HCT116 (cell line): ENCODE measurements at regions not wholly inside any gene's neighbourhood (a gene's known extent, or its start where the extent isn't known, plus 50 kb on each side); places are given as distances from the start of the nearest gene placed in this dataset.

Experiments
- ATAC-seq: fragments of 200-7000 bp; cut with Tn5 transposase; 2 replicates; pipeline ENCODE4 v1.9.1; 2020; ENCODE audit warnings: mild to moderate bottlenecking, moderate library complexity
- BruUV-seq: library from RNA; stranded (reverse); fragments of 400-500 nt; replicated peaks from 2 replicates; lab custom pipeline; 2021; lab: Mats Ljungman, UMichigan
- CTCF ChIA-PET: fragments of 300-600 bp; sonication (Branson Sonifier 250); formaldehyde crosslinking; loops from one replicate; lab custom pipeline; 2021; ENCODE audit warnings: antibody characterized with exemption; lab: Charles Lee
- POLR2A ChIA-PET: fragments of 300-600, 350-600 bp; sonication (Branson Sonifier 250); formaldehyde crosslinking; loops from one replicate; lab custom pipeline; 2021; ENCODE audit warnings: antibody characterized with exemption; lab: Charles Lee
- RAD21 ChIA-PET, 2 experiments: fragments of 300-600 bp; sonication (Branson Sonifier 250); formaldehyde crosslinking; loops; one replicate each; lab custom pipeline; 2023; ENCODE audit warnings: low total read pairs in 2 of 2; ENCODE audit not compliant: uncharacterized antibody in 2 of 2, unreplicated experiment in 2 of 2, low non-redundant PET in 1 of 2; lab: Charles Lee
- DNase-seq: peaks from one replicate; pipeline ENCODE4 v3.0.0-alpha.2; 2010; ENCODE audit warnings: low read depth, low spot score
- H2AFZ ChIP-seq: fragments of 200-600 bp; shearing (Covaris generic), sonication (generic); 2 replicates; pipeline ENCODE4 v1.6.1; 2017; ENCODE audit warnings: low read depth, mixed run types, mixed read lengths, antibody characterized with exemption, low read length; ENCODE audit not compliant: poor library complexity, severe bottlenecking
- H3K27ac ChIP-seq: 2 replicates; pipeline ENCODE4 v1.5.1; 2012; ENCODE audit warnings: low read depth, low read length
- H3K27me3 ChIP-seq: fragments of 200-600 bp; sonication (generic); 2 replicates; pipeline ENCODE4 v1.6.1; 2016; ENCODE audit warnings: mixed run types, low read length, mixed read lengths; ENCODE audit not compliant: insufficient read depth
- H3K36me3 ChIP-seq, 2 experiments: fragments of 200-500 bp in 1 of 2; fragments of 200-600 bp in 1 of 2; sonication (Bioruptor generic) in 1 of 2; sonication (generic) in 1 of 2; 2 replicates each; pipeline versions ENCODE4 v1.5.1 to v1.6.1; 2014 to 2016; ENCODE audit warnings: low read length in 2 of 2, inconsistent platforms in 1 of 2, mixed read lengths in 1 of 2, mixed run types in 1 of 2; ENCODE audit not compliant: insufficient read depth in 2 of 2, control insufficient read depth in 1 of 2
- H3K4me1 ChIP-seq, 2 experiments: fragments of 200-600 bp in 1 of 2; sonication (generic) in 1 of 2; 2 replicates each; pipeline versions ENCODE4 v1.5.1 to v1.6.1; 2012 to 2017; ENCODE audit warnings: low read length in 2 of 2, inconsistent platforms in 1 of 2, mild to moderate bottlenecking in 1 of 2, mixed read lengths in 1 of 2, mixed run types in 1 of 2, moderate library complexity in 1 of 2; ENCODE audit not compliant: insufficient read depth in 2 of 2, control insufficient read depth in 1 of 2
- H3K4me2 ChIP-seq: fragments of 200-600 bp; sonication (generic); 2 replicates; pipeline ENCODE4 v1.6.1; 2017; ENCODE audit warnings: mixed run types, low read length, mixed read lengths
- H3K4me3 ChIP-seq, 2 experiments: fragments of 200-600 bp in 1 of 2; sonication (generic) in 1 of 2; replicated peaks in 1 of 2; 2 replicates each; pipeline ENCODE4 v1.5.1; 2011 to 2016; ENCODE audit warnings: low read length in 2 of 2, control low read depth in 1 of 2, low read depth in 1 of 2, mild to moderate bottlenecking in 1 of 2, mixed read lengths in 1 of 2, mixed run types in 1 of 2
- H3K79me2 ChIP-seq: fragments of 200-600 bp; sonication (generic); 2 replicates; pipeline ENCODE4 v1.6.1; 2017; ENCODE audit warnings: mild to moderate bottlenecking, mixed run types, low read length, moderate library complexity, mixed read lengths; ENCODE audit not compliant: insufficient read depth
- H3K9ac ChIP-seq: fragments of 200-600 bp; sonication (generic); 2 replicates; pipeline ENCODE4 v1.6.1; 2016; ENCODE audit warnings: low read length, mixed read lengths
- H3K9me2 ChIP-seq: fragments of 200-600 bp; sonication (generic), shearing (Covaris generic); 2 replicates; pipeline ENCODE4 v1.6.1; 2017; ENCODE audit warnings: mixed run types, mild to moderate bottlenecking, moderate library complexity; ENCODE audit not compliant: insufficient read depth
- H3K9me3 ChIP-seq, 2 experiments: fragments of 200-500 bp in 1 of 2; fragments of 200-600 bp in 1 of 2; sonication (Bioruptor generic) in 1 of 2; sonication (generic) in 1 of 2; 2 replicates each; pipeline ENCODE4 v1.6.1; 2014 to 2017; ENCODE audit warnings: low read length in 2 of 2, mixed read lengths in 2 of 2, inconsistent platforms in 1 of 2, low read depth in 1 of 2, mild to moderate bottlenecking in 1 of 2, mixed run types in 1 of 2, moderate library complexity in 1 of 2; ENCODE audit not compliant: control insufficient read depth in 1 of 2, insufficient read depth in 1 of 2
- H4K20me1 ChIP-seq: fragments of 200-600 bp; sonication (generic), shearing (Covaris generic); 2 replicates; pipeline ENCODE4 v1.6.1; 2017; ENCODE audit warnings: mixed run types, mild to moderate bottlenecking, moderate library complexity; ENCODE audit not compliant: insufficient read depth
- CEBPB ChIP-seq: IDR thresholded peaks from 2 replicates; pipeline ENCODE4 v1.6.1; 2012; ENCODE audit warnings: low read depth
- EZH2 ChIP-seq: fragments of 200-600 bp; sonication (generic); IDR thresholded peaks from 2 replicates; pipeline ENCODE4 v1.6.1; 2017; ENCODE audit warnings: antibody characterized with exemption, mixed run types
- EZH2phosphoT487 ChIP-seq: fragments of 200-600 bp; IDR thresholded peaks from 2 replicates; pipeline ENCODE4 v1.6.1; 2018; ENCODE audit warnings: antibody characterized with exemption, borderline replicate concordance
- FOSL1 ChIP-seq: IDR thresholded peaks from 2 replicates; pipeline ENCODE4 v1.6.1; 2012; ENCODE audit warnings: low read depth
- POLR2AphosphoS5 ChIP-seq: IDR thresholded peaks from 2 replicates; pipeline ENCODE4 v1.6.1; 2011; ENCODE audit warnings: mild to moderate bottlenecking, low read depth, low read length, moderate library complexity
- SIN3A ChIP-seq: IDR thresholded peaks from 2 replicates; pipeline ENCODE4 v1.6.1; 2012; ENCODE audit warnings: low read depth
- TCF7L2 ChIP-seq: IDR thresholded peaks from 2 replicates; pipeline ENCODE4 v1.7.0; 2011; ENCODE audit warnings: borderline replicate concordance, inconsistent platforms; ENCODE audit not compliant: insufficient read depth, insufficient read length; ENCODE audit errors: extremely low read depth
- ZNF274 ChIP-seq: fragments of 200-500 bp; sonication (Bioruptor generic); IDR thresholded peaks from 2 replicates; pipeline ENCODE4 v1.6.1; 2014; ENCODE audit warnings: mild to moderate bottlenecking, low read depth, low read length, inconsistent platforms
- intact Hi-C: fragments of 100-400 bp; cut with micrococcal nuclease; formaldehyde crosslinking; loops from 2 replicates; pipeline ENCODE4 v1.10.0; 2022
- TF ChIP-seq, protein P1 (sequence below): IDR thresholded peaks from 2 replicates; pipeline ENCODE4 v1.6.1; 2012
- TF ChIP-seq, protein P2 (sequence below): IDR thresholded peaks from 2 replicates; pipeline ENCODE4 v1.6.1; 2011; ENCODE audit warnings: mild to moderate bottlenecking, low read length, moderate library complexity; ENCODE audit not compliant: insufficient replicate concordance; ENCODE audit errors: extremely low read depth

DNA sequence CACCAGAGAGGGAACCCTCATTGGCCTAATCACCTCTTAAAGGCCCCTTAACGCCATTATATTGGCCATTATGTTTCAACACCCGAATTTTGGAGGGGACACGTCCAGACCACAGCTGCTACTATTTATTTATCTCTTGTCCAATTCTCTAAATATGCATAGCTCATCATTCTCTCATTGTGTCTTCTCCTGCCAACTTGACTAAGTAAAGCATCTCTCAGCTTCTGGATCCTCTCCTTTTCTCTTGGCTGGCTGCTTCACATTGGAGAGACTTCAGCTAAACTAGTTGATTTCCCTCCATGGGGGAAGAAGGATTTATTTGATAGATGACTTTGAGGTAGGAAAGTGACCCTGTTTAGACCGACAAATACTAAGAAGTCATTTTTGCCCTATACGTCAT lies 120.4 kb upstream of the KRR1 start:
- no peak for DNase-seq
- H3K4me3 ChIP-seq: no peak overlapping the region
- H3K9me2 ChIP-seq: no peaks in the 10 kb centered on the region
- no peaks in the 10 kb centered on the region for H3K9me3 ChIP-seq
- H3K79me2 ChIP-seq: no peaks in the 10 kb centered on the region
- RAD21 ChIA-PET: no interaction called here
- H4K20me1 ChIP-seq: no peaks in the 10 kb centered on the region
- H3K4me2 ChIP-seq: no peak overlapping the region
- no peak for ATAC-seq
- no peak overlapping the region for H2AFZ ChIP-seq
- TF ChIP-seq EZH2: no peak
- TF ChIP-seq POLR2AphosphoS5: no peak
- TF ChIP-seq EZH2phosphoT487: no peak
- TF ChIP-seq, protein P1, sequence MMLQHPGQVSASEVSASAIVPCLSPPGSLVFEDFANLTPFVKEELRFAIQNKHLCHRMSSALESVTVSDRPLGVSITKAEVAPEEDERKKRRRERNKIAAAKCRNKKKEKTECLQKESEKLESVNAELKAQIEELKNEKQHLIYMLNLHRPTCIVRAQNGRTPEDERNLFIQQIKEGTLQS: no peak
- TF ChIP-seq, protein P2, sequence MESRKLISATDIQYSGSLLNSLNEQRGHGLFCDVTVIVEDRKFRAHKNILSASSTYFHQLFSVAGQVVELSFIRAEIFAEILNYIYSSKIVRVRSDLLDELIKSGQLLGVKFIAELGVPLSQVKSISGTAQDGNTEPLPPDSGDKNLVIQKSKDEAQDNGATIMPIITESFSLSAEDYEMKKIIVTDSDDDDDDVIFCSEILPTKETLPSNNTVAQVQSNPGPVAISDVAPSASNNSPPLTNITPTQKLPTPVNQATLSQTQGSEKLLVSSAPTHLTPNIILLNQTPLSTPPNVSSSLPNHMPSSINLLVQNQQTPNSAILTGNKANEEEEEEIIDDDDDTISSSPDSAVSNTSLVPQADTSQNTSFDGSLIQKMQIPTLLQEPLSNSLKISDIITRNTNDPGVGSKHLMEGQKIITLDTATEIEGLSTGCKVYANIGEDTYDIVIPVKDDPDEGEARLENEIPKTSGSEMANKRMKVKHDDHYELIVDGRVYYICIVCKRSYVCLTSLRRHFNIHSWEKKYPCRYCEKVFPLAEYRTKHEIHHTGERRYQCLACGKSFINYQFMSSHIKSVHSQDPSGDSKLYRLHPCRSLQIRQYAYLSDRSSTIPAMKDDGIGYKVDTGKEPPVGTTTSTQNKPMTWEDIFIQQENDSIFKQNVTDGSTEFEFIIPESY: no peak
- no peak for TF ChIP-seq CEBPB
- no peak for TF ChIP-seq TCF7L2
- no peak for TF ChIP-seq ZNF274
- no peak for TF ChIP-seq FOSL1
- no peak for TF ChIP-seq SIN3A
- CTCF ChIA-PET: no interaction called here
- H3K27ac ChIP-seq: peak overlapping the region; percentile 99
- no TSS peak for BruUV-seq
- POLR2A ChIA-PET: interaction anchor here (1.2 kb wide), 1 partner anchor 29 kb away, joined by 3 read pairs; no protein-coding TSS in a partner anchor
- no peak overlapping the region for H3K9ac ChIP-seq
- peaks cover 0 to 18% of the 10 kb centered on the region in 2 experiments; a peak in 1 of 4 replicates for H3K36me3 ChIP-seq
- H3K4me1 ChIP-seq: peaks cover 36 to 57% of the 10 kb centered on the region in 2 experiments
- H3K27me3 ChIP-seq: no peaks in the 10 kb centered on the region
- intact Hi-C loops: no loop called here
